ENCODE measurements at regions not wholly inside any gene's neighbourhood (a gene's known extent, or its start where the extent isn't known, plus 50 kb on each side); places are given as distances from the start of the nearest gene placed in this dataset.
"Not testable (repeated sequence)": the region's sequence is repeated elsewhere in the genome, so short reads cannot be mapped to it uniquely, and the experiment has no call there.

DNA sequence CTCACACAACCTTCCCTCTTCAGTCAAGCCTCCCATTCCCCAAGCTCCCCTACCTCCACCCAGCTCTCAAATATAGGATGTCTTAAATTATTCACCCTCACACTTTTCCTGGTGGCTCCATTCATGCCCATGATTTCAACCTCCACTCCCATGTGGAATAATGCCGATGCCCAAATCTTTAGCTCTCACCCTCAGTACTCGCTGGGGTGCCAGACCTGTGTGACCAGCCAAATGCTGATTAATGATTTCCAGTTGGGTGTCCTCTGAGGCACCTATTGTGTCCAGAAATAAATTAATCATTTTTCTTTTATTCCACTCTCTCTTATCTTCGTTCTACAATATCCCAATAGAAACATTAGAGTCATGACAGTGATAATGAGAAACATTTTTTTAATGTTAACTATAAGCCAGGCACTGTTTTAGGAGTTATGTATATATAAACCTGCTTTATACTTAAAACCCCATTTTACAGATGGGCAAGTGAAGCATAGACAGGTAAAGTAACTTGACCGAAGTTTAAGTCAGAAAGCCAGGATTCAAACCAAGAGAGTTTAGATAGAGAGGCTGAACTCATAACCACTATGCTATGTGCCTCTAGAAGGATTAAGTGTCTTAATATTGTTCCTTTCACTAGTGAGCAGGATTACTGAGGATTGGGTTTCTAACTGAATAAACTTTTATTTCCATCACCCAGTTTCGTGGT lies 209.7 kb downstream of the DUSP10 start:
- Mint-ChIP-seq H3K27me3 (ENCODE audit: low read depth) (peaks cover 27% of the 10 kb centered on the region), H3K4me3 (ENCODE audit: unreplicated experiment) (no peak overlapping the region), H3K27ac (ENCODE audit: unreplicated experiment) (no peak overlapping the region), H3K4me1 (ENCODE audit: low read depth) (no peaks in the 10 kb centered on the region), H3K9me3 (ENCODE audit: low read depth) (no peaks in the 10 kb centered on the region), H3K36me3 (ENCODE audit: low read depth) (no peaks in the 10 kb centered on the region)
- TF ChIP-seq, protein P1, sequence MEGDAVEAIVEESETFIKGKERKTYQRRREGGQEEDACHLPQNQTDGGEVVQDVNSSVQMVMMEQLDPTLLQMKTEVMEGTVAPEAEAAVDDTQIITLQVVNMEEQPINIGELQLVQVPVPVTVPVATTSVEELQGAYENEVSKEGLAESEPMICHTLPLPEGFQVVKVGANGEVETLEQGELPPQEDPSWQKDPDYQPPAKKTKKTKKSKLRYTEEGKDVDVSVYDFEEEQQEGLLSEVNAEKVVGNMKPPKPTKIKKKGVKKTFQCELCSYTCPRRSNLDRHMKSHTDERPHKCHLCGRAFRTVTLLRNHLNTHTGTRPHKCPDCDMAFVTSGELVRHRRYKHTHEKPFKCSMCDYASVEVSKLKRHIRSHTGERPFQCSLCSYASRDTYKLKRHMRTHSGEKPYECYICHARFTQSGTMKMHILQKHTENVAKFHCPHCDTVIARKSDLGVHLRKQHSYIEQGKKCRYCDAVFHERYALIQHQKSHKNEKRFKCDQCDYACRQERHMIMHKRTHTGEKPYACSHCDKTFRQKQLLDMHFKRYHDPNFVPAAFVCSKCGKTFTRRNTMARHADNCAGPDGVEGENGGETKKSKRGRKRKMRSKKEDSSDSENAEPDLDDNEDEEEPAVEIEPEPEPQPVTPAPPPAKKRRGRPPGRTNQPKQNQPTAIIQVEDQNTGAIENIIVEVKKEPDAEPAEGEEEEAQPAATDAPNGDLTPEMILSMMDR (IDR thresholded peaks at IDR 0.05), result no peak
- no peak for DNase-seq (ENCODE audit: low spot score)

DNA sequence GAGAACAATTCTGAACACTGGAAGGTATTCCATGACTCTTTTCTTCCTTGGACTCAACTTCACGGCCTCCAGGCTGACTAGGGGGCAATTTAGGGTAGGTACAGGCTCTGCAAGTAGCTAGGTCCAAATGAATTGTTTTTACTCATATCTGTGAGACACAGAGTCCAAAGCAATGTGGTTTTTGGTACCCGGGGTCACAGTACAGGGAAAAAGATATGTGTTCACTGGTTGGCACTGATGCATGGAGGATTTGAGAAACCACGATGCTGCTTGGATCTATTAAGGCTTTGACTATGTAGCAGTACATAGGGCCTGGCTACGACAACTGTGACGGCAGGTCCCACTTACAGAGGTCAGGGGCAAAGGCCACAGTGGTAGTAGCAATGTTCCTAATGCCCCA lies 200.6 kb downstream of the DUSP10 start:
- no peaks in the 10 kb centered on the region for H3K4me1 Mint-ChIP-seq (ENCODE audit: low read depth)
- H3K4me3 Mint-ChIP-seq (ENCODE audit: unreplicated experiment), result no peak overlapping the region
- no peak for DNase-seq (ENCODE audit: low spot score)
- H3K27ac Mint-ChIP-seq (ENCODE audit: unreplicated experiment), result no peak overlapping the region
- H3K36me3 Mint-ChIP-seq (ENCODE audit: low read depth), result no peaks in the 10 kb centered on the region
- H3K9me3 Mint-ChIP-seq (ENCODE audit: low read depth), result no peaks in the 10 kb centered on the region
- TF ChIP-seq, protein P1 (IDR thresholded peaks at IDR 0.05), result no peak
- H3K27me3 Mint-ChIP-seq (ENCODE audit: low read depth), result peaks cover 50% of the 10 kb centered on the region

DNA sequence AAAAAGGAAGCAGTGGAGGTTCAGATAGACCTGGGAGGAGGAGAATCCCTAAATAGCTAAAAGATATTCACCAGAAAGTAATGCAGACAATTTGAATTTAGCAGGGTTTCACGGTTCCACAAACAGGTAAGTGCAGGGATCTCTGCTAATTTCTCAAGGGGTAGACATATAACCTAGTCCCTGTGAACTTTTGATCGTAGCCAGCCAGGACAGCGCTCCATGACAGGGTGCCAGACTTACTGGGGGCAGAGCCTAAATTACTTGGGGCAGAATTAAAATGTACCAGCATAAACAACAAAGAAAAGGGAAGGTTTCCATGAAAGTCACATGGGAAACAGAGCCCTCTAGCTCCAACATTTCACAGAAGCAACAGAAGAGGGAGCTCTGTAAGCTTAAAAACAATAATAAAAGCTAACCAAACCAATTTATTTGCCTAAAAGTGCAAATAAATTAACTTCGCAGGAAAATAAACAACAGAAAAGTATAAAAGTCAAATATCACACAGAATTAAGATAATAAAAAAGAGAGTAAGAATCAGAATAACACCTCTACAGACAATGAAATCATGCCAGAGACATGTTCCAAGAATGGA lies 198.3 kb downstream of the DUSP10 start:
- TF ChIP-seq, protein P1 (IDR thresholded peaks at IDR 0.05), result peak; percentile 84
- Mint-ChIP-seq H3K4me3 (ENCODE audit: unreplicated experiment) (no peak overlapping the region), H3K9me3 (ENCODE audit: low read depth) (peaks cover 5% of the 10 kb centered on the region), H3K27me3 (ENCODE audit: low read depth) (peaks cover 35% of the 10 kb centered on the region), H3K36me3 (ENCODE audit: low read depth) (no peaks in the 10 kb centered on the region), H3K27ac (ENCODE audit: unreplicated experiment) (no peak overlapping the region), H3K4me1 (ENCODE audit: low read depth) (no peaks in the 10 kb centered on the region)
- DNase-seq (ENCODE audit: low spot score), result no peak

DNA sequence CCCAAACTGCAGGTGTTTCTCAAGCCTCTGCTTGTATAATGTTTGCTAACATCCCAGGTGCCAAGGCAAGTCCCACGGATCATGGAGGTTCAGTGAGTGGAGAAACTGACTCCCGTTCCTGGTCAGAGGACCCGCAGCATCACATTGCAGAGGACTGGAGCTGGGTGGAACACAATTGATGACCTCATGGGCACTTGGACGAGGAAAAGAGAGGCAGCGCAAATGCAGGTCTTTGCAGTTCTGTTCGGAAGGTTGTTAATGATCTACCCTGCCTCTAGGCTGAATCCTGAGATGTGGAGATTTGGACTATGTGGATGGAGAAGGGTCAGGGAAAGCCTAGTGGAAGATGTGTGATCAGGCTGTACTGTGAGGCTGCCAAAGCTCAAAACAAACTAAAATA lies 192.9 kb downstream of the DUSP10 start:
- Mint-ChIP-seq H3K9me3 (ENCODE audit: low read depth) (peaks cover 5% of the 10 kb centered on the region), H3K4me1 (ENCODE audit: low read depth) (no peaks in the 10 kb centered on the region), H3K4me3 (ENCODE audit: unreplicated experiment) (no peak overlapping the region), H3K36me3 (ENCODE audit: low read depth) (no peaks in the 10 kb centered on the region), H3K27me3 (ENCODE audit: low read depth) (peaks cover 15% of the 10 kb centered on the region), H3K27ac (ENCODE audit: unreplicated experiment) (no peak overlapping the region)
- TF ChIP-seq, protein P1 (IDR thresholded peaks at IDR 0.05), result no peak
- no peak for DNase-seq (ENCODE audit: low spot score)

DNA sequence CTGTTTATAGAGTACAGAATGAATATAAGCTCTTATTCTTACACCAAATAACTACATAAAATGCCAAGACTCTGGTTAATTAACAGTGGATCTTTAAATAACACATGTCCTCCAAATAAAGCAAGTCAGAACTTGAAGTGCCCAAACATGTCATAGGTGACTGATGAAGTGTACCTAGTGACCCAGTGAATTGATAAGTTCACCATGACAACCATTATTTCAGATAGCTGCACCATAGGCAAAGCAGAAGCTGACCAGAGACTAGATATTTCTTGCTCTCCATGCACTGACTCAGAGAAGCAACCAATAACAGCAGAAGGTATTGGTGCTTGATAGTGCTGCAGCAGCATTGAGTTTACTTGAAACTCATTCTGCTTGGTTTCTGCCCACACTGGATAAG lies 192.1 kb downstream of the DUSP10 start:
- H3K9me3 Mint-ChIP-seq (ENCODE audit: low read depth), result peaks cover 5% of the 10 kb centered on the region
- H3K4me1 Mint-ChIP-seq (ENCODE audit: low read depth), result no peaks in the 10 kb centered on the region
- no peak for DNase-seq (ENCODE audit: low spot score)
- peaks cover 13% of the 10 kb centered on the region for H3K27me3 Mint-ChIP-seq (ENCODE audit: low read depth)
- H3K27ac Mint-ChIP-seq (ENCODE audit: unreplicated experiment), result no peak overlapping the region
- TF ChIP-seq, protein P1 (IDR thresholded peaks at IDR 0.05), result no peak
- H3K36me3 Mint-ChIP-seq (ENCODE audit: low read depth), result no peaks in the 10 kb centered on the region
- H3K4me3 Mint-ChIP-seq (ENCODE audit: unreplicated experiment), result no peak overlapping the region

DNA sequence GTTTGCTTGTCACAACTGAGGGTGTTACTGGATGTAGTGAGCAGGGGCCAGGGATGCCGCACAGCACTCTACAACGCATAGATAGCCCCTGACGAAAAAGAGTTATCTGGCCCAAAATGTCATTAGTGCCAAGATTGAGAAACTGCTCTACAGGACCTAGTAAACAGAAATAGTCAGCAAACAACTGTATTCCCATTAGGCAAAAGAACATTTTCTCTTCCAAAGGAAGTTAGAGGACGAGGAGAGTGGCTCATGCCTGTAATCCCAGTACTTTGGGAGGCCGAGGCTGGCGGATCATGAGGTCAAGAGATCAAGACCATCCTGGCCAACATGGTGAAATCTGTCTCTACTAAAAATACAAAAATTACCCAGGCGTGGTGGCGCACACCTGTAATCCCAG lies 189.1 kb downstream of the DUSP10 start:
- not testable (repeated sequence) for H3K27ac Mint-ChIP-seq (ENCODE audit: unreplicated experiment); H3K36me3 Mint-ChIP-seq (ENCODE audit: low read depth); H3K4me1 Mint-ChIP-seq (ENCODE audit: low read depth); H3K4me3 Mint-ChIP-seq (ENCODE audit: unreplicated experiment); H3K9me3 Mint-ChIP-seq (ENCODE audit: low read depth); DNase-seq (ENCODE audit: low spot score)
- peaks cover 11% of the 10 kb centered on the region for H3K27me3 Mint-ChIP-seq (ENCODE audit: low read depth)
